Common myeloid progenitor, CD34-positive (primary cell): ENCODE measurements at regions not wholly inside any gene's neighbourhood (a gene's known extent, or its start where the extent isn't known, plus 50 kb on each side); places are given as distances from the start of the nearest gene placed in this dataset.
A peak's percentile ranks its signal among the peaks of the same experiment; 100 is the strongest.

Experiments used
- CTCF ChIA-PET: fragments of 350-600 bp; sonication (Branson Sonifier 250); formaldehyde crosslinking; loops from one replicate; lab custom pipeline; 2021; ENCODE audit warnings: antibody characterized with exemption; lab: Charles Lee
- POLR2A ChIA-PET: fragments of 350-600 bp; sonication (Branson Sonifier 250); formaldehyde crosslinking; loops from one replicate; lab custom pipeline; 2021; ENCODE audit warnings: antibody characterized with exemption; lab: Charles Lee
- DNase-seq, 3 donors: peaks; one replicate each; pipeline versions ENCODE4 v3.0.0 to v3.0.0-alpha.2; 2013
- H3K27ac ChIP-seq, 2 experiments: 1 replicate in 1 of 2; 2 replicates in 1 of 2; pipeline ENCODE4 v1.7.0; 2013; ENCODE audit warnings: inconsistent platforms in 2 of 2, low read length in 2 of 2, mild to moderate bottlenecking in 2 of 2, low read depth in 1 of 2, moderate library complexity in 1 of 2; ENCODE audit not compliant: severe bottlenecking in 2 of 2, insufficient read depth in 1 of 2, poor library complexity in 1 of 2
- H3K27me3 ChIP-seq, 5 experiments: replicated peaks in 2 of 5; 1 replicate in 3 of 5; 2 replicates in 2 of 5; pipeline versions ENCODE4 v1.6.1 to v1.7.0; 2013; ENCODE audit warnings: low read length in 4 of 5, mild to moderate bottlenecking in 2 of 5, moderate library complexity in 2 of 5, inconsistent platforms in 1 of 5; ENCODE audit not compliant: insufficient read depth in 5 of 5, control insufficient read depth in 4 of 5
- H3K36me3 ChIP-seq, 4 experiments: 1 replicate in 2 of 4; 2 replicates in 2 of 4; pipeline versions ENCODE4 v1.6.1 to v1.7.0; 2013; ENCODE audit warnings: low read length in 3 of 4, control low read depth in 1 of 4, mild to moderate bottlenecking in 1 of 4; ENCODE audit not compliant: control insufficient read depth in 4 of 4, insufficient read depth in 4 of 4
- H3K4me1 ChIP-seq, 4 experiments: 1 replicate in 3 of 4; 2 replicates in 1 of 4; pipeline versions ENCODE4 v1.6.1 to v1.7.1; 2013; ENCODE audit warnings: low read length in 3 of 4, mild to moderate bottlenecking in 3 of 4, control low read depth in 1 of 4, inconsistent platforms in 1 of 4, moderate library complexity in 1 of 4; ENCODE audit not compliant: control insufficient read depth in 4 of 4, insufficient read depth in 4 of 4; ENCODE audit errors: control extremely low read depth in 1 of 4
- H3K4me3 ChIP-seq, 7 experiments: 1 replicate in 4 of 7; 2 replicates in 3 of 7; pipeline versions ENCODE4 v1.5.1 to v1.7.0; 2013; ENCODE audit warnings: mild to moderate bottlenecking in 7 of 7, low read length in 6 of 7, moderate library complexity in 6 of 7, inconsistent platforms in 2 of 7, low read depth in 2 of 7, control low read depth in 1 of 7; ENCODE audit not compliant: insufficient read depth in 4 of 7, control insufficient read depth in 1 of 7; ENCODE audit errors: extremely low read depth in 1 of 7
- H3K9me3 ChIP-seq, 5 experiments: 1 replicate in 4 of 5; 2 replicates in 1 of 5; pipeline versions ENCODE4 v1.6.1 to v1.7.1; 2013; ENCODE audit warnings: low read length in 4 of 5, mild to moderate bottlenecking in 2 of 5, inconsistent platforms in 1 of 5, low read depth in 1 of 5, moderate library complexity in 1 of 5; ENCODE audit not compliant: control insufficient read depth in 4 of 5, insufficient read depth in 2 of 5; ENCODE audit errors: control extremely low read depth in 1 of 5
- WGBS: methylation state at CpG from one replicate; pipeline ENCODE4 v1.1.5; 2013; ENCODE audit not compliant: insufficient coverage; 5-methylcytosine and 5-hydroxymethylcytosine counted together

DNA sequence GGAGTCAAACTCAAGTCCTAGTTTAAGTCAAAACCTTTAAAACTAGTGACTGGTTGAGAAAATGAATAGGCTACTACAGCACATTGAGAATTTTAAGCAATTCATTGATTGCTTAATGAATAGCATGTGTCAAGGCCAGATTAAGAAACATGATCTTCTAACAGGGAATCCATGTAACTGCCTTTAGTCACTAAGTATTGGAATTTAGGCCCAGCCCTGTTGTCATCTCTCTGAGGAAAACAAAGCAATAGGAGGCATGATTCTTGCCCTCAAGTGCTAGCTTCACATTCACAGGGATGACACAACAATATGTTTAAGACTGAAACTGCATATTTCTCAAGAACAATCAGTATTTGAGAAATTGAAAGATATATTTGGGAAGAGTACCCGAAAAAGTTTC lies 70.0 kb upstream of the PTGS2 start:
- POLR2A ChIA-PET = no interaction called here
- no peak for DNase-seq
- H3K4me3 ChIP-seq = no peak overlapping the region
- no peaks in the 10 kb centered on the region for H3K27me3 ChIP-seq
- no CpG with 5 or more reads among the region's 1 CpG for WGBS
- peaks cover 0 to 10% (median 8%) of the 10 kb centered on the region in 5 experiments for H3K9me3 ChIP-seq
- H3K36me3 ChIP-seq = no peaks in the 10 kb centered on the region
- H3K27ac ChIP-seq = no peak overlapping the region
- no peaks in the 10 kb centered on the region for H3K4me1 ChIP-seq
- CTCF ChIA-PET = no interaction called here

DNA sequence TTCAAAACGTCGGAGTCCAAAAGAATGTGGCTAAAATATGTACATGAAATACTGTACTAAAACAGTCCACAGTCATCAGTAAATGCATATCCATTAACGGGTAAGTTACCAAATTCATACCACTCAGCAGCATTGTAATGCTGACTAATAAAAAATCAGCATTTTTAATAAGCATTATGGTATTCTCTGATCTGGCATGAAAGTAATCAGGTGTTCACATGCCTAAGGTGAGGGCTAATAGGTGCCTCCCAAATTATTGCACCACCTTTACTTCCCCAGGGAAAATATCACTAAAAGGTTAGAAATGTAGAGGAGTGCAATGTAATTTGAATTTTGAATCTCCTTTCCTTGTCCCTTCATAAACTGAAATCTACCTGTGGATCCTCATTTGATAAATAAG lies 69.6 kb upstream of the PTGS2 start:
- no peaks in the 10 kb centered on the region for H3K4me1 ChIP-seq
- H3K36me3 ChIP-seq = no peaks in the 10 kb centered on the region
- ChIA-PET POLR2A (no interaction called here), CTCF (no interaction called here)
- no peak overlapping the region for H3K4me3 ChIP-seq
- DNase-seq = no peak
- 100% methylated on average over 1 of the region's 3 CpGs for WGBS
- H3K27ac ChIP-seq = no peak overlapping the region
- H3K9me3 ChIP-seq = peaks cover 0 to 10% (median 8%) of the 10 kb centered on the region in 5 experiments
- no peaks in the 10 kb centered on the region for H3K27me3 ChIP-seq

DNA sequence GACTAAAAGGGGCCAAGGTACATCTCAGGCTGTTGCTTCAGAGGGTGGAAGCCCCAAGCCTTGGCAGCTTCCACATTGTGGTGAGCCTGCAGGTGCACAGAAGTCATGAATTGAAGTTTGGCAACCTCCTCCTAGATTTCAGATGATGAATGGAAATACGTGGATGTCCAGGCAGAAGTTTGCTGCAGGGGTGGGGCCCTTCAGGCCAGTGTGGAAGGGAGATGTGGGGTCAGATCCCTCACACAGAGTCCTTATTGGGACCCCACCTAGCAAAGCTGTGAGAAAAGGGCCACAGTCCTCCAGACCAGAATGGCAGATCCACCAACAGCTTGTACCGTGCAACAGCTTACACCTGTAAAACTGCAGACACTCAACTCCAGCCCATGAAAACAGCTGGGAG lies 67.4 kb upstream of the PTGS2 start:
- peak in 1 of 3 donors; percentile 13 for DNase-seq
- ChIA-PET POLR2A (no interaction called here), CTCF (interaction anchor here (1.3 to 1.4 kb wide), 2 partner anchors 9 to 24 kb away, joined by 4 to 5 read pairs; no protein-coding TSS in a partner anchor)
- H3K9me3 ChIP-seq = peaks cover 0 to 10% (median 8%) of the 10 kb centered on the region in 5 experiments
- H3K27me3 ChIP-seq = no peaks in the 10 kb centered on the region
- H3K27ac ChIP-seq = no peak overlapping the region
- no peaks in the 10 kb centered on the region for H3K36me3 ChIP-seq
- no peak overlapping the region for H3K4me3 ChIP-seq
- no peaks in the 10 kb centered on the region for H3K4me1 ChIP-seq
- 100% methylated on average over 2 of the region's 2 CpGs for WGBS

DNA sequence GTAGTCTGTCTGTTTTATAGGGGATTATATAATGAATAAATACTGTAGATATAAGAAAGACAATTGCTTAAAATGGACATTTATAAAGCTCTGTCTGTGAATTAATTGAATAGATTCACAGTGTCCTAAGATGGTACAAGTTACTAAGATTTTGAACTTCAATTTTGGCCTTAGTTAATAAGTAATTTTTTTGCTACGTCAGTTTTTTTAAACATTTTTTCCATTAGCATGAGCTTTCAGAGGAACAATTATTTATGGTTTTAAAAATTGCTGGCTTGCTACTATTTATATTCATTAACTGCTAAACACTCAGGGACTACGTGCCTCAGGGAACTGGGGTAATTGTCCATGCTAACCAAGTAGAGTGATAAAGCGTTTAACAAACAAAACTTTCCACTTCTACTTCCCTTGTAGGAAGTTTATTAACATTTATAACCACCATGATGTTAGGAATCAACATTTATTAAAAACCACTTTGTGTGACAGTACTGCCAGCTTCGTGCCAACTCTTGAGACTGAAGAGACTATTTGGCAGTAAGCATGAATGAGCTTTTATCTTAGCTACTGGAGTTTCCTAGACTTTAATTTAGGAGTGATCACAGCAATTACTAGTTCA lies 65.4 kb upstream of the PTGS2 start:
- H3K9me3 ChIP-seq = peaks cover 0 to 10% (median 8%) of the 10 kb centered on the region in 5 experiments
- H3K36me3 ChIP-seq = no peaks in the 10 kb centered on the region
- ChIA-PET CTCF (interaction anchor here (0.6 to 1.4 kb wide), 2 partner anchors 19 to 385 kb away, joined by 3 read pairs; no protein-coding TSS in a partner anchor), POLR2A (no interaction called here)
- no peak overlapping the region for H3K27ac ChIP-seq
- DNase-seq = no peak
- H3K27me3 ChIP-seq = no peaks in the 10 kb centered on the region
- 29% methylated on average over 1 of the region's 4 CpGs for WGBS
- H3K4me1 ChIP-seq = no peaks in the 10 kb centered on the region
- H3K4me3 ChIP-seq = no peak overlapping the region

DNA sequence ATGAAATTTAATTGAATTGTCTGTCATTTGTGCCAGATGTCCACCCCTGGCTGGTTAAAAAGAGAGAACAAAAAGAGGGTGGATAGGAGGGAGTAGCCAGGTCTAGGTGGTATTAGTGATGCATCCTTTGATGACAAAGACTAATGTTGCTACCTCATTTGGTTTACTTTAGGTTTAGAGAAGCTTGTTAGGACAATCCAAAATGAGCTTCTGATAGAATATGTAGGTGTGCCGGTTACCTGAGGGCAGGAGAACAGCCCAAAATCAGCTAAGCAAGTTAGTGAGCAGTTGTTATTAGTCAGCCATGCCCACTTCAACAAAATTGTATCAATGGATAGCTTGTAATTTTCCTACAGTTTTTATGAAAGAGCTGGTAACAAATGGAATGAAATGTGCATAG lies 61.4 kb upstream of the PTGS2 start:
- no CpG with 5 or more reads among the region's 1 CpG for WGBS
- ChIA-PET POLR2A (no interaction called here), CTCF (no interaction called here)
- H3K9me3 ChIP-seq = no peaks in the 10 kb centered on the region
- no peak overlapping the region for H3K27ac ChIP-seq
- H3K36me3 ChIP-seq = no peaks in the 10 kb centered on the region
- no peak overlapping the region for H3K4me3 ChIP-seq
- peaks cover 0 to 7% (median under 1%) of the 10 kb centered on the region in 4 experiments for H3K4me1 ChIP-seq
- H3K27me3 ChIP-seq = no peaks in the 10 kb centered on the region
- no peak for DNase-seq

DNA sequence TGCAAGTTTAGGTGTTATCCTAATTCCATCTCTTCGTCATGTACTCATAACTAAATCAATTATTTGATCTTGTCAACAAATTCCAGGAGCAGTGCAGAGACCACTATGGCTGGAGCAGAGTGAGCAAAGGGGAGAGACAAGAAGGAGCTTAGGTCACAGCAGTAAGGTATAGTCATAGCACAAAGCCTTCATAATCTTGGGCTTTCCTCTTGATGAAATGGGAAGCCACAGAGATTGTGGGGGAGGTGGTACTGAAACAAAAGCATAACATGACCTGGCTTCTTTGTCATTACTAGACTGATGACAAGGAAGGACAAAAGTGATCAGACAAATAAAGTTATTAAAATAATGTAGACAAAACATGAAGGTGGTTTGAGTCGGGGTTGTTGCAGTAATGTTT lies 60.1 kb upstream of the PTGS2 start:
- no peaks in the 10 kb centered on the region for H3K36me3 ChIP-seq
- 100% methylated on average over 2 of the region's 2 CpGs for WGBS
- H3K27me3 ChIP-seq = no peaks in the 10 kb centered on the region
- no peaks in the 10 kb centered on the region for H3K9me3 ChIP-seq
- CTCF ChIA-PET = no interaction called here
- POLR2A ChIA-PET = interaction anchor here (0.6 kb wide), 1 partner anchor 21 kb away, joined by 3 read pairs; no protein-coding TSS in a partner anchor
- H3K4me3 ChIP-seq = no peak overlapping the region
- peaks cover 0 to 7% (median under 1%) of the 10 kb centered on the region in 4 experiments for H3K4me1 ChIP-seq
- no peak for DNase-seq
- H3K27ac ChIP-seq = no peak overlapping the region

DNA sequence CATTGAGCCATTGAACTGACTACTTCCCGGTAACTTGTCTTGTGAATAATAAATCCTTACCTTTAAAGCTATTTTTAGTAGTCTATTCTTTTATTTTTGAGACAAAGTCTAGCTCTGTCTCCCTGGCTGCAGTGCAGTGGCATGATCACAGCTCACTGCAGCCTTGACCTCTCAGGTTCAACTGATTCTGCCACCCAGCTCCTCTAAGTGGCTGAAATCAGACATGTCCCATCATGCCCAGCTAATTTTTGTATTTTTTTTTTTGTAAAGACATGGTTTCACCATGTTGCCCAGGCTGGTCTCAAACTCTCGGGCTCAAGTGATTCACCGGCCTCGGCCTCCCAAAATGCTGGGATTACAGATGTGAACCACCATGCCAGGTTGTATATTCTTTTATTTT lies 59.3 kb upstream of the PTGS2 start:
- Histone ChIP-seq H3K9me3 (no peaks in the 10 kb centered on the region), H3K27ac (no peak overlapping the region), H3K36me3 (no peaks in the 10 kb centered on the region), H3K27me3 (no peaks in the 10 kb centered on the region), H3K4me3 (no peak overlapping the region), H3K4me1 (peaks cover 0 to 7% (median under 1%) of the 10 kb centered on the region in 4 experiments)
- WGBS = no CpG with 5 or more reads among the region's 4 CpGs
- DNase-seq = no peak
- CTCF ChIA-PET = interaction anchor here (1.3 to 1.5 kb wide), 2 partner anchors 9 to 14 kb away, joined by 3 to 4 read pairs; no protein-coding TSS in a partner anchor
- POLR2A ChIA-PET = interaction anchor here (0.6 kb wide), 1 partner anchor 21 kb away, joined by 3 read pairs; no protein-coding TSS in a partner anchor
